GM19240 (cell line): ENCODE measurements at regions not wholly inside any gene's neighbourhood (a gene's known extent, or its start where the extent isn't known, plus 50 kb on each side); places are given as distances from the start of the nearest gene placed in this dataset.
"Not testable (repeated sequence)": the region's sequence is repeated elsewhere in the genome, so short reads cannot be mapped to it uniquely, and the experiment has no call there.

Experiments
- DNase-seq: peaks from one replicate; pipeline ENCODE4 v3.0.0; 2011; ENCODE audit warnings: low spot score; ENCODE audit not compliant: insufficient read length

DNA sequence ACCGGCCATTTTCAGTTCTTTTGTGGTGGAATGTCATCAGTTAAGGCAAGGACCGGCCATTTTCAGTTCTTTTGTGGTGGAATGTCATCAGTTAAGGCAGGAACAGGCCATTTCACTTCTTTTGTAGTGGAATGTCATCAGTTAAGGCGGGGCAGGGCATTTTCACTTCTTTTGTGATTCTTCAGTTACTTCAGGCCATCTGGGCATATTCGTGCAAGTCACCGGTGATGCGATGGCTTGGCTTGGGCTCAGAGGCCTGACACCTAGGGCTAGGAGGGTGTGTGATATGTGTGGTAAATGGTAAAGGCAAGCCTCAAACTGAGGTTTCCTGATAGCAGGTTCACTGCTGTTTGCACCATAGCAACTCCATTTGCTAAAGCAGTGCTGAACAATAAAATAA lies 293.2 kb upstream of the SEMA6A start:
- not testable (repeated sequence) for DNase-seq

DNA sequence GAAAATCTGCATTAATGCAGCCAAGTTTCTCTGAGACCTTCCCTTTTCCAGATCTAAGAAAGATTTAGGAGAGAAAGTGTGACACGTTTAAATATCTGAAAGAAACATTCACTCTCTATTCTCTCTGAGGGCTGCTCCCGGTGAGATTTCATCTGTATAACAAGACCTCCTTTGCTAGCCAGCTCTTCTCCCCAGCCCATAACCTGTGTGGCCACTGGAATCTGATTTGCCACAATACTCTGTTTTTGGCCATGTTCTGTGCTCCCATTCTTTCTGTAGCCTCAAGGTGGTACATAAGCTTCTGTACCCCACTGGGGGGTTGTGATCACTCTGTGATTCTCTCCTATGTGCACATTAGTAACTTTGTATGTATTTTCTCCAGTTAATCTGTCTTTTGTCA lies 291.0 kb upstream of the SEMA6A start:
- DNase-seq = no peak

DNA sequence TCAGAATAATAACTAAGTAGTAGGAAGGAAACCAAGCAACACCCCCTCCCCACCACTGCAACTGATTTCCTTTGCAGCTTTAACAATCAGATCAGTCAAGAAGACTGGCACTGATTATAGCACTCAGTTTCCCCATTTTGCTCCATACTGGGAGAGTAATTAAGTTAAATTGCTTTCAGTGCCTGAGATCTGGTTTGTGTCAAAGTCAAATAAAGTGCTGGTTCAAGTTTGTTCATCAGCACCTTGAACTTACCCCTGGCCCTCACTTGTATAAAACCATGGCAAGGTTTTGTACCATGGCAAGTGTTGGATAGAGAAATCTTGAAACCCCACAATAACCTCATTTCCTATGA lies 290.2 kb upstream of the SEMA6A start:
- DNase-seq = no peak

DNA sequence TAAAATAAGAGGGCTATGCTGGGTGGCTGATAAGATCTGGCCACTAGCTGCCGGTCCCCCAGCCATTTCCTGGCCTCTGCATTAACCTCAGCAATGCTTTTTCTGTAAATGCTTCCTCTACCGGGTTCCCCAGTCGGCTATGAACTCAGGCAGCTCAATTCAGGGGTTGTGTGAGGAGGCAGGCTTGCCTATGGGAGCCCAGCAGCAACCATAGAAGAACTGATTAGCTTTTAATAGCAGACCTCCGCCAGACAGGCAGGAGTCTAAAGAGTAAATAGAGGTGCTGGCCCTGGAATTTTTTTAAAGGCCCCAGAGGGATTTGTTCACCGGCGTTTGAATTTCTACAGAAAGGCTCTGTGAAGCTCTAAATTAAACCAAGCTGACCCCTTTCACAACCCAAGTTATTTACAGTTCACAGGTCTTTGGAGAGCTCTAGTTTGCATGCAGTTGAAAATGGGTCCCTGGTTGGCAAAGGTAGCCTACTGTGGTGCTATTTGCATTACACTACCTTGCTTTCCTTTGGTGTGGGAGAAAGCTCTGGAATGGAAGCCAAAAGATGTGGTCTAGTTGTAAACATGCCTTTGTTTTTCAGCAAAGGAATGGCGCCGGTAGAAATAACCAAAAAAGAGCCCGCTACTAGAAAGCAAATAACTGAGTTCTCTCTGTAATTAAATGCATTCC lies 289.7 kb upstream of the SEMA6A start:
- no peak for DNase-seq

DNA sequence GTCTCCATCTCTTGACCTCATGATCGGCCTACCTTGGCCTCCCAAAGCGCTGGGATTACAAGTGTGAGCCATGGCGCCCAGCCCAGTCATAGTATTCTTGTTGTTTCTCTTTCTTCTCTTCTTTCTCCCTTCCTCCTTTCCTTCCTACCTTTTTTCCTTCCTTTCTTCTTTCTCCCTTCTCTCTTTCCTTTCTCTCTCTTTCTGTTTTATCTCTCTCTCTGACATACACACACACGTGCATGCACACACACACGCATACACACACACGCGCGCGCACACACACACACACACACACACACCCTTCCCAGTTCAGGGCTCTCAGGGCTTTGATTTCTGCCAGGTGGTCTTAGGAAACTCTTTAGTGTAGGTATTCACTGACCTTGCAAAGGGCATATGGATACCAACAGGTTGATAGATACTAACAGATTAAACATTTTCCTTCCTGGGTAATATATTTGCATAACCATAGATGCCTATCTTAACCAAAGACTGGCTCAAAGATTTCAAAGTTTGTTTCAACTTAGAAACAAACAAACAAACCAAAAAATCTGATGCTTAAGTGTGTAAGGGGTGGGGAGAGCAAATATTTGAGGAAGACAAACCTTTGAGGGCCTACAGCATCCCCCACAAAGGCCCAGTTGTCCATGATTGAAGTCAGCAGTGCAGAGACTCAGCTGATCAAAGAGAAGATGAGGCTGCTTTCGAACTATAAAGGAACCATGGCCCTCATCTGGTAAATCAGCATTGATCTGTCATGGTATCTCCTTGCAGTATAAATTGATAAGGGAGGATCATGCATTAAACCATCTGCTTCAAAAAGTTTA lies 288.2 kb upstream of the SEMA6A start:
- no peak for DNase-seq

DNA sequence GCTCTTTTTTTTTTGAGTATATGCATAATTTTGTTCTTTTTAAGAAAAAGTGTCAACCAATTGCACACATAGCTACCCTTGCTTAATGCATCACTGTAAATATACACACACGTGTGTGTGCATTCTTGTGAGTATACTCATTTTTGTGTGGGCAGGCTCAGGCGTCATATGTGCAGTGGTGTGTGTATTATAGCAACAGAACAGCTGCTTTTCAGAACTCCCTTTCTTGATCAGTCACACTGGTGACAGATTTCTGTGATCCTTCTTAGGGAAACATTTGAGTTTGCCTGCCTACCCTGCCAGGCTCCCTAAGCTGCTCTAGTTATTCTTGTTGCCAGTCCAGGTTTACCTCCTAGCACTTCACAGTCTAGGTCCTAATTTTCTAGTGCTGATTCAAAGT lies 287.0 kb upstream of the SEMA6A start:
- no peak for DNase-seq

DNA sequence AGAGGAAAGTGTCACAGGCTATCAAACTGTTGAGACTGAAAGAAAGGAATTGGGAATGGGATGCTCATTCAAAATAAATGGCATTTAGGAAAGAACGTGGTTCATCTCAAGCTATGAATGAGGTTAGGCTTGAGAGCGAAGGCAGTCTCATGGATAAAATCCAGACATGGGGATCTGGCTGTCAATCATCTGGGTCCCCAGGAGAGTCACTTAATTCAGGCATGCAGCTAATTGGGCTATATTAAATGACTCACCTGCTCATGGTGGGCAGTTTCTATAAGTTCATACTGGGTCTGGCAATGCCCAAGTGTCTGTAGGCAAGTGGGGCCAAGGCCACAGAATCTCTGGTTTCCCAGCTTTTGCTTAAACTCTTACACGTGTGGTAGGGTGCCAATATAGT lies 286.5 kb upstream of the SEMA6A start:
- DNase-seq = no peak

DNA sequence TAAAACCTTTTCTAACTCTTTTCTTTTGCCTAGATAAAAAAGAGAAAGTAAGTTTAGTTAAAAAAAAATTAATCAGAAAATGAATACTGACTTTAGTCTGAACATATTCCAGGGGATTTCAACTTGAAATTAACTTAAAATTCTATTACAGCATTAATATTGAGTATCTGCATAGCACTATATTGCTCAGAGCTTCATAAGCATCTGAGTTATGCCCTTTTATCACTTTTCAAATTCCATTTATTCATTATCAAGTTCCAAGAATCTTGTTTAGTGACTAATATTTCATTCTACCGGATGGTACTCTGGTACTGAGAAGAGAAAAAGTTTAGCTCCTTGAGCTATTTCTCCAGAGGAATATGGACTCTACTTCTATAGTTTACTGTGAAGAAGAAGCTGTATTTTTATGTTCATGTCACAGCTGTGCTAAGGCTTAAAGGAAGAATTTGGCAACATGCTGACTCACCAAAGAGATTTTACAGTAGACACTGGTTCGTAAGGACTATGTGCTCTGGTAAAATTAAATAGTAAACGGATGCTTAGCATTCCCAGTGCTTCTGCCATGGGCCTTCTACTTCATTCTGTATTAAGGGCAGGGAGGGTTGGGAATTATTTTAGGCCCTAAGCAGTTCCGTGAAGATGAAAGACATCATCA lies 285.2 kb upstream of the SEMA6A start:
- no peak for DNase-seq

DNA sequence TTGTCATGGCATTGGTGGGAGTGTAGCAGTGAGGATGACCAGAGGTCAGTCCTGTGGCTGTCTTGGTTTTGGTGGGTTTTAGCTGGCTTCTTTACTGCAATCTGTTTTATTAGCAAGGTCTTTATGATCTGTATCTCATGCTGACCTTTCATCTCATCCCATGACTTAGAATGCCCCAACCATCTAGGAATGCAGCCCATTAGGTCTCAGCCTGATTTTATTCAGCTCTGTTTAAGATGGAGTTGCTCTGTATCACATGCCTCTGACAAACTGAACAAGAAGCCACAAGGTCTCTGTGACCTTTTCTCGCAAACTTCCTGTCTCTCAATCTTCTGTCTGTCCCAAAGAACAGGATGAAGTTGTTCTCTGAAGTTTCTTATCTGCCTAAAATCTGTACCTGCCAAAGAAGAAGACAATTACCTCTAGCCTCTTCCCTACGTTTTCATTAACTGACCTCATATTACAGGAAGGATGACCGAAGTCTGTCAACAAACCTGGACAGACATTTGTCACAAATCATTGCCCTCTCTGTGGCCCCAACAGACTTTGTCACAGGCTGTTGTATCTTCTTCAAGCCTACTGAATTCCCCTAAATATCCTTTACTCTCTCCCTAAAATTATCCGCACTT lies 284.2 kb upstream of the SEMA6A start:
- DNase-seq = no peak

DNA sequence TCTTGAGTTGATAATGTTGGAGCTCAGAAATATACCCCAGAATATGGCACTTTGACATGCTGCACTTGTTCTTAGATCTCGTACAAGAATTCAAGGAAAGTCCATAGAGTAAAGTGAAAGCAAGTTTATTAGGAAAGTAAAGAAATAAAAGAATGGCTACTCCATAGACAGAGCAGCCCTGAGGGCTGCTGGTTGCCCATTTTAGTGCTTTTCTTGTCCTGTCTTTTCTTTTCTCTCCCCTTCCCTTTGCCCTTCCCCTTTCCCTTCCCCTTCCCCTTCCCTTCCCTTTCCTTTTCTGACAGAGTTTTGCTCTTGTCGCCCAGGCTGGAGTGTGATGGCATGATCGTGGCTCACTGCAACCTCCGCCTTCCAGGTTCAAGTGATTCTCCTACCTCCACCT lies 283.4 kb upstream of the SEMA6A start:
- not testable (repeated sequence) for DNase-seq

DNA sequence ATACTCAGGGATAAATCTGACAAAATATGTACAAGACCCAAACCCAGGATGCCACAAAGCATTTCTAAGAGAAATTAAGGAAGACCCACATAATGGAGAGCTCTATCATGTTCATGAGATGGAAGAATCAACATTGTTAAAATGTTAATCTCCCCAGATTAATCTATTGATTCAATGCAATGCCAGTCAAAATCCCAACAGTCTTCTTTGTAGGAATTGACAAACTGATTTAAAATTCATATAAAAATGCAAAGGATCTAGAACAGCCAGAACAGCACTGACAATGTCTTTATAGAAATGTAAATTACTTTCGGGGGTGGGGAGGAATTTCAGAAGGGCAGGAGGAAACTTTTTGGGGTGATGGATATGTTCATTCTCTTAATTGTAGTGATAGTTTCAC lies 281.6 kb upstream of the SEMA6A start:
- DNase-seq = no peak

DNA sequence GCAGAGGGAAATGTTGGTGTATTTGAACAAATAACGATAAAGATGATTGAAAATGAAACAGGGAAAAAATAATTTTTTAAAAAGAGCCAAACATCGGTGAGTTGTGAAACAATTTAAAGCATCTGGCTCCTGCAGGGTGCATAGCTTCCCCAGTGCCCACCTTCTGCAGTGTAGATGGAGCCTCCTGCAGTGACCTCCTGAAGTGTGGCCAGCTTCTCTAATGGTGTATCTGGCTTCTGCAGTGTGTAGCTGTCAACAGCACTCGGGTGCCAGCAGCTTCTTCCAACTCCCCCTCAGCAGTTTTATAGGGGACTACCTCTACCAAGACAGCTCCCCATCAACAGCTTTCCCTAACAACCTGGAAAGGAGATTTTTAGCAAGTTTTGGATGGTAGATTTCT lies 279.4 kb upstream of the SEMA6A start:
- DNase-seq = no peak

DNA sequence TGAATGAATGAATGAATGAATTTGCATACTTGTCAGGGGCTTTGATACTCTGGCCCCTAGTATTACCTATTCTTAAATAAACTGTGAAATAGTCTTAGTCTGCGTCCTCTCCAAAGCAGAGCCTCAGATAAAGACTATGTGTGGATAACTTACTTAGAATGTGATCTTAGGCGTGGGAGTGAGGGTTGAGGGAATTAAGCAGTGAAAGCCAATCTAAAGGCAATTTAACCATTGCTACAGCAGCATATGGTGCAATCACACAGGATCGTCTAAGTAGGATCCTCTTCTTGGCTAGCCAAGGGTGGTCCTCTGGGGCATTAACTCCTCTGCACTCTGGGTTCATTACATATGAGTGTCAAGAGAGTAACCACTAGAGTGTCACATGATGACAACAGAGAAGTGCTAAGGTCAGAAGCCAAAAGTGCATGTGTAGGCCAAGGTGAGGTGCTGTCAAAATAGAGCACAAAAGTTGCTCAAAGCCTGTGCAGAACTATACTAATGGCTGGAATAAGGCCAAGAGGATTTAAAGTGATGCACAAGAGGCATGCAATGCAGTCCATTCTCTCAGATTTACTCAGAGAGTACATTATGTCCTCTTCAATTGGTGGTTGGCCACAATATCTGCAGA lies 274.4 kb upstream of the SEMA6A start:
- no peak for DNase-seq

DNA sequence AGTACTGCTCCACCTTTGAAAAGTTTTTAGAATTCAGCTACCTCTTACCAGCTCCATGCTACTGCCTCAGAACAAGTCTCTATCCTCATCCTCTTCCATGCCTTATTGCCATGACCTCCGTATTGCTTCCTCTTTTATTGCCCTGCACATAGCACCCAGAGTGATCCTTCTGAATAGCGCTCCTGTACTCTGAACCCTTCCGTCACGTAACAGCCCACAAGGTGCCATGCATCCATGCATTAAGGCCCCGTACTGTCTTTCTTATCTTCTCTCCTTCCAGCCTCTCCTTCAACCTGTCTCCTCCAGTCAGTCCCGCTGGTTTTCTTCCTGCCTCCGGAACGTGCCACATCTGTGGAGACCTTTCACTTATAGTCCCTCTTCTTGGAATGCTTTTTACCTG lies 273.3 kb upstream of the SEMA6A start:
- DNase-seq = no peak

DNA sequence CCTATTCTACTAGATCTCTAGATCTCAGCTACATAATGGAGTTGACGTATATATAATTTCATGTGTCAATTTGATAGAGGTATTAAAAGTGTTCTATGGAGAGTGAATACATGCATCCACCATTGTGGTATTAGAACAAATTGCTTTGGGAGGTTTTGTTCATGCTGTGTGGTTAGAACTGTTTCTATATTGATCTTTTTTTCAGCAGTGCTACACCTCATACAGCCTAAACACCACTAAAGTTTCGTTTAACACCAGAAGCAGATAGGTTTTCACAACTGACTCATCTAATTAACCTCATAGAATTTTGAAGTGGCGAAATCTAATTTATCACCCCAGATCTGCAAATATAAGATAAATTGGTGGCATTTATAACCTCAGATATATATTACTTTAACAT lies 269.4 kb upstream of the SEMA6A start:
- DNase-seq = no peak

DNA sequence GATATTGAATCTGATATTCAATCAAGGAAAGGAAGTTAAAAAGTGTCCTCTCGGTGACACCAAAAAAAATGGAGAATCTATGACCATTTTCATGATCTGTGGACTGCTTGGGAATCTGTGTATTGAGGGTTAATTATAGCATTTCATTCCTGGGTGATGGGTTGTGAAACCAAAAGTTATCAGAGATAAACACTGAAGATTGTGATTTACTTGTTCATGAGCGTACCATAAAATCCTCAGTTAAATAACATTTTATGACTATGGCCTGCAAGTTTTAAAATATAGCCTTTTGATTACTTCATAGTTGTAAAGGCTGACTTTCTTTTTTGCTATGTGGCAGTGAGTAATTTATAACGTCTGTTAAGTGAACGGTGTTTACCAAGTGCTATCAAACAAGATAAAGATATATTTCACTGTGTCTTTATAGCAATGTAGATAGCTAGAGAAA lies 267.9 kb upstream of the SEMA6A start:
- no peak for DNase-seq

DNA sequence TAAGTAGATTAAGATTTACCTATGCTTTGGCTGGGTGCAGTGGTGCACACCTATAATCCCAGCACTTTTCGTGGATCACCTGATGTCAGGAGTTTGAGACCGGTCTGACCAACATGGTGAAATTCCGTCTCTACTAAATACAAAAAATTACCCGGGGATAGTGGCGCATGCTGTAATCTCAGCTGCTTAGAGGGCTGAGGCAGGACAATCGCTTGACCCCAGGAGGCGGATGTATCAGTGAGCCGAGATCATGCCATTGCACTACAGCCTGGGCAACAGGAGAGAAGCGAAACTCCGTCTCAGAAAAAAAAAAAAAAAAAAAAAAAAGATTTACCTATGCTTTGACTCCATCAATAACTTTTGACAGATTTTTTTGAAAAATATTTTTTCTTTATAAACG lies 267.1 kb upstream of the SEMA6A start:
- no peak for DNase-seq

DNA sequence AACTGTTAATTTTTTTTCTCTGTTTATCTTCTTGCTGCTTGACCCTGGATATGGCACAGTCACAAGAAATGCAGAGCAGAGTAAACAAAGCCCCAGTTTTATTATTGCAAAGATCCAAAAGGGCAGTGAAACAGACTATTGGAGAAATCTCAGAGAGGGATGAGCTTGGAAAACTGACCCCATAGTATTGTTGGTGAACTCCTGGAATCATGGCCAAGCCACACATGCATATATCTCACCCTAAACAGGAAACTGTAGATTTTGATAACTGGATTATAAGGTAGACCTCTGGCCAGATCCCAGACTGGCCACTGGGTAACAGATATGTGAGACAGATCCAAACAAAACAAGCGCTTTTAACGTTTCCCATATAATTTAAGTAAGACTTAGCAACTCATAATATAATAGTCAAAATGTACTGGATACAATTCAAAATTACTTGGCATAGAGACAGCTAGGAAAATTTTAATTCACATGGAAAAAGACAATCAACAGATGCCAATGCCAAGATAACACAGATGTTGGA lies 263.5 kb upstream of the SEMA6A start:
- DNase-seq = no peak

DNA sequence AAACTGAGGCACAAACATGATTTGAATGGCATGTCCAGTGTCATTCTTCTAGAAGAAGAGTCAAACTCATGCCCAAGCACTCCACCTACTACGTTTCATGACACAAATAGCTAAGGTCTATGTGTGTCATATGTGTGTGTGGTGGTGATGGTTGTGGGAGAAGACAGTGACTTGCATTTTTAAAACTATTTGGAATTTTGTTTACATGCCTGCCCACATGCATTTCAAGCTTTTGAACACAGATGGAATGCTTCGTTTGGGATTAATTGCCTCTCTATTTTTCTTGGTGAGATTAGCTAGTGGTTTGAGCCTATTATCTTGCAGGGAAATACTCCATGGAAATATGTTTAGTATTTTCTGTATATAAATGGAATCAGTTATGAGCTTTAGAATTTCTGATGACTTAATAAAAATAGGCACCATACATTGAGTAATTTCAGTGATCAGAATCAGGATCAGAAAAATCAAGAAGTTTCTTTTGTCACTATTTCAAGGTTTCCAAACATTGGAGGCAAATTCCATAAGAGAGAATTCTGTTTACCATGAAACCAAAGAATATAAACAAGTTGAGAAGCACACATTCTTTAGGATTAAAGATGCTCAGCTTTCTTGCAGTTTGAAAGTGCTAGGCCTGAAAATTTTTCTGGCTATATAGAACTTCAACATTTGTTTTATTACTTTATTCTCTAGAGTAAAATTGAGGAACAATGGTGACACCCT lies 260.3 kb upstream of the SEMA6A start:
- no peak for DNase-seq

DNA sequence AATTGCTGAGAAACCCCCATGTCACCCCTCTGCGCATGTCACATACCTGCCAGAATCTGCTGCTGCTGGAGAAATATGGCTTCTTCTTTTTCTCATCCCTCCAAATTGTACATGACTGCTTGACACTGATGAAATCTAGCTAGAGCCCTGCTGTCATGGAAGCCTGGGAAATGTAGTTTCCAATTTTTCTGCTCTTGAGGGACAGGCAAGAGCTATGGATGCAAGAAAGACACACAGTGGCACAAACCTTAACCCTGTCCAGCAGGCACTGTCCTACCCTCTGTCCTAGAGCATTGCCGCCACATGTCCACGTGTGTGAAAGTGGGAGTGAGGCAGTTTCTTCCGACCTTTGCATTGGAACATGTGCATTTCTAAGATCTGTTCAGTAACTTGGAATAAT lies 255.5 kb upstream of the SEMA6A start:
- DNase-seq = no peak

DNA sequence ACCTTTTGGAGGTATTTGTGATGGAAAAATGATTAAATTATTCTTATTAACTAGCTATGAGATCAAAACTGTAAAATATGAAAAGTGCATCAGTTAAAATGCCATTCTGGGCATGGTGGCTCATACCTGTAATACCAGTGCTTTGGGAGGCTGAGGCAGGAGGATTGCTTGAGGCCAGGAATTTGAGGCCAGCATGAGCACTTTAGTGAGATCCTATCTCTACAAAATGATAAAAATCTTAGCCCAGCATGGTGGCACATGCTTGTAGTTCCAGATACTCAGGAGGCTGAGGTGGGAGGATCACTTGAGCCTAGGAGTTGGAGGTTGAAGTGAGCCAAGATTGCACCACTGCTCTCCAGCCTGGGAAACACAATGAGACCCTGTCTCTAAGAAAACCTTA lies 252.5 kb upstream of the SEMA6A start:
- no peak for DNase-seq
